K562 (cell line): ENCODE measurements at regions not wholly inside any gene's neighbourhood (a gene's known extent, or its start where the extent isn't known, plus 50 kb on each side); places are given as distances from the start of the nearest gene placed in this dataset.

Source experiments
- ATAC-seq: fragments of 200-7000 bp; cut with Tn5 transposase; 3 replicates; pipeline ENCODE4 v1.9.1; 2020; ENCODE audit warnings: moderate library complexity
- BruUV-seq: library from RNA; stranded (reverse); fragments of 400-500 nt; replicated peaks from 2 replicates; lab custom pipeline; 2021; lab: Mats Ljungman, UMichigan
- CTCF ChIA-PET: fragments of 300-600 bp; formaldehyde crosslinking; extraction: SDS; loops from one replicate; lab custom pipeline; 2021; ENCODE audit warnings: low intra/inter-chr PET ratio; lab: Yijun Ruan, JAX
- POLR2A ChIA-PET: fragments of 300-600, 350-650 bp; sonication (Branson Sonifier 250); formaldehyde crosslinking; extraction: SDS; loops from one replicate; lab custom pipeline; 2021; ENCODE audit warnings: antibody characterized with exemption, inconsistent platforms; lab: Yijun Ruan, JAX
- DNase-seq, 4 experiments: peaks; one replicate each; pipeline versions ENCODE4 v3.0.0 to v3.0.0-alpha.2; 2011 to 2018; ENCODE audit warnings: low spot score in 3 of 4, mixed read lengths in 3 of 4; ENCODE audit errors: extremely low read depth in 1 of 4
- FAIRE-seq: peaks from 2 replicates; lab custom pipeline; 2011; peaks lifted over from hg19 to GRCh38; lab: Jason Lieb, UNC
- H2AFZ ChIP-seq: 2 replicates; pipeline ENCODE4 v1.6.0; 2011; ENCODE audit warnings: low read depth, low read length, control low read depth, inconsistent platforms
- H3K27ac ChIP-seq: fragments of 200-600 bp; 3 replicates; pipeline ENCODE4 v1.8.0; 2011; ENCODE audit warnings: low read depth, mild to moderate bottlenecking, control low read depth, inconsistent platforms, low read length, moderate library complexity, mixed read lengths; ENCODE audit errors: extremely low read depth
- H3K27me3 ChIP-seq, 2 experiments: fragments of 300-600 bp in 1 of 2; 2 replicates in 1 of 2; 3 replicates in 1 of 2; pipeline versions ENCODE4 v1.6.0 to v1.8.0; 2011; ENCODE audit warnings: inconsistent platforms in 2 of 2, low read length in 2 of 2, mild to moderate bottlenecking in 1 of 2, mixed read lengths in 1 of 2, moderate library complexity in 1 of 2; ENCODE audit not compliant: control insufficient read depth in 2 of 2, insufficient read depth in 2 of 2
- H3K36me3 ChIP-seq: fragments of 300-600 bp; 3 replicates; pipeline ENCODE4 v1.8.0; 2011; ENCODE audit warnings: mild to moderate bottlenecking, low read length, inconsistent platforms; ENCODE audit not compliant: control insufficient read depth, insufficient read depth
- H3K4me1 ChIP-seq, 2 experiments: fragments of 200-600 bp in 1 of 2; replicated peaks in 1 of 2; 2 replicates in 1 of 2; 3 replicates in 1 of 2; pipeline versions ENCODE4 v1.5.1 to v1.8.0; 2011; ENCODE audit warnings: inconsistent platforms in 2 of 2, low read length in 2 of 2, mild to moderate bottlenecking in 1 of 2, mixed read lengths in 1 of 2, moderate library complexity in 1 of 2; ENCODE audit not compliant: control insufficient read depth in 2 of 2, insufficient read depth in 2 of 2
- H3K4me2 ChIP-seq: 2 replicates; pipeline ENCODE4 v1.6.1; 2011; ENCODE audit warnings: low read length, control low read depth, inconsistent platforms, mixed read lengths; ENCODE audit not compliant: insufficient read depth
- H3K4me3 ChIP-seq: fragments of 200-600 bp; sonication (generic), shearing (Covaris generic); 2 replicates; pipeline ENCODE4 v1.5.1; 2016; ENCODE audit warnings: control low read depth, inconsistent platforms
- H3K79me2 ChIP-seq: fragments of 200-600 bp; 3 replicates; pipeline ENCODE4 v1.8.0; 2011; ENCODE audit warnings: low read length, inconsistent platforms; ENCODE audit not compliant: control insufficient read depth, insufficient read depth
- H3K9ac ChIP-seq, 2 experiments: 2 replicates each; pipeline versions ENCODE4 v1.6.0 to v1.6.1; 2011; ENCODE audit warnings: low read depth in 2 of 2, low read length in 2 of 2, control low read depth in 1 of 2, inconsistent platforms in 1 of 2, mild to moderate bottlenecking in 1 of 2, mixed read lengths in 1 of 2; ENCODE audit not compliant: insufficient read depth in 1 of 2
- H3K9me1 ChIP-seq: one replicate; pipeline ENCODE4 v1.6.0; 2011; ENCODE audit warnings: inconsistent platforms, mild to moderate bottlenecking, low read length, moderate library complexity; ENCODE audit not compliant: control insufficient read depth, insufficient read depth
- H3K9me3 ChIP-seq: replicated peaks from 2 replicates; pipeline ENCODE4 v1.5.1; 2011; ENCODE audit warnings: low read depth, low read length, inconsistent platforms; ENCODE audit not compliant: control insufficient read depth, insufficient read depth
- H4K20me1 ChIP-seq: replicated peaks from 2 replicates; pipeline ENCODE4 v1.6.1; 2011; ENCODE audit warnings: low read length, inconsistent platforms, mixed read lengths; ENCODE audit not compliant: control insufficient read depth, insufficient read depth
- ASH1L ChIP-seq: fragments of 450-650 bp; IDR thresholded peaks from 2 replicates; pipeline ENCODE4 v1.6.1; 2018; ENCODE audit warnings: borderline replicate concordance, mild to moderate bottlenecking, low read depth; ENCODE audit not compliant: partially characterized antibody
- ATF4 ChIP-seq: fragments of 450-650 bp; formaldehyde crosslinking; IDR thresholded peaks from 2 replicates; pipeline ENCODE4 v1.4.0; 2022; ENCODE audit warnings: mild to moderate bottlenecking, moderate library complexity
- CAMTA2 ChIP-seq: fragments of 250-450 bp; sonication (Bioruptor Pico); conservative IDR thresholded peaks from 2 replicates; pipeline ENCODE4 v1.5.1; 2022
- CBX3 ChIP-seq, 2 experiments: IDR thresholded peaks; 1 replicate in 1 of 2; 2 replicates in 1 of 2; pipeline ENCODE4 v1.6.1; 2012; ENCODE audit warnings: inconsistent platforms in 2 of 2, low read length in 2 of 2, borderline replicate concordance in 1 of 2, control low read depth in 1 of 2
- CHD4 ChIP-seq: fragments of 200-600 bp; sonication (generic); IDR thresholded peaks from 3 replicates; pipeline ENCODE4 v1.6.1; 2012; ENCODE audit warnings: low read depth, mild to moderate bottlenecking, mixed read lengths, low read length, inconsistent platforms; ENCODE audit not compliant: insufficient read depth, insufficient replicate concordance, poor library complexity, severe bottlenecking
- FOXM1 ChIP-seq, 2 experiments: fragments of 450-650 bp in 1 of 2; sonication (generic) in 1 of 2; formaldehyde crosslinking in 1 of 2; IDR thresholded peaks; 2 replicates each; pipeline versions ENCODE4 v1.6.1 to v1.9.0; 2017 to 2022; ENCODE audit warnings: low read depth in 2 of 2, mild to moderate bottlenecking in 2 of 2, missing genetic modification reagents in 1 of 2, moderate library complexity in 1 of 2
- MTA2 ChIP-seq: fragments of 450-650 bp; IDR thresholded peaks from 2 replicates; pipeline ENCODE4 v1.6.1; 2016; ENCODE audit warnings: low read depth
- PKNOX1 ChIP-seq: fragments of 450-650 bp; IDR thresholded peaks from 2 replicates; pipeline ENCODE4 v1.6.1; 2016
- PYGO2 ChIP-seq: fragments of 450-650 bp; IDR thresholded peaks from 2 replicates; pipeline ENCODE4 v1.6.1; 2016; ENCODE audit warnings: mild to moderate bottlenecking, missing genetic modification characterization, moderate library complexity, missing compliant biosample characterization
- SIN3A ChIP-seq, 2 experiments: fragments of 150-350 bp in 1 of 2; IDR thresholded peaks; 2 replicates each; pipeline ENCODE4 v1.6.1; 2011 to 2016; ENCODE audit warnings: borderline replicate concordance in 2 of 2, low read depth in 2 of 2, low read length in 2 of 2, mild to moderate bottlenecking in 2 of 2, moderate library complexity in 2 of 2; ENCODE audit not compliant: control insufficient read depth in 1 of 2
- TCF7 ChIP-seq: sonication (generic); IDR thresholded peaks from 2 replicates; pipeline ENCODE4 v1.6.1; 2016; ENCODE audit warnings: antibody characterized with exemption, borderline replicate concordance
- ZBTB8A ChIP-seq: fragments of 450-650 bp; IDR thresholded peaks from 2 replicates; pipeline ENCODE4 v1.6.1; 2018; ENCODE audit warnings: mild to moderate bottlenecking, moderate library complexity; ENCODE audit not compliant: partially characterized antibody
- ZNF184 ChIP-seq: sonication (generic); formaldehyde crosslinking; IDR thresholded peaks from 2 replicates; pipeline ENCODE4 v1.5.0; 2020; ENCODE audit warnings: missing genetic modification reagents
- ZNF217 ChIP-seq: sonication (generic); formaldehyde crosslinking; IDR thresholded peaks from 2 replicates; pipeline ENCODE4 v1.8.0; 2022; ENCODE audit warnings: mild to moderate bottlenecking, missing genetic modification reagents
- ZNF518B ChIP-seq: fragments of 250-450 bp; sonication (Bioruptor Pico); IDR thresholded peaks from 2 replicates; pipeline ENCODE4 v1.5.0; 2021; ENCODE audit warnings: mild to moderate bottlenecking, moderate library complexity
- ZNF551 ChIP-seq: fragments of 250-450 bp; sonication (Bioruptor Pico); IDR thresholded peaks from 2 replicates; pipeline ENCODE4 v1.5.0; 2021; ENCODE audit warnings: mild to moderate bottlenecking, moderate library complexity
- ZNF695 ChIP-seq: fragments of 450-650 bp; formaldehyde crosslinking; IDR thresholded peaks from 2 replicates; pipeline ENCODE4 v1.4.0; 2020; ENCODE audit warnings: mild to moderate bottlenecking, moderate library complexity
- WGBS: fragments of 100-300 bp; shearing (Covaris generic); methylation state at CpG from one replicate; pipeline ENCODE4 v1.1.6; 2016; ENCODE audit warnings: low coverage, mixed read lengths; ENCODE audit not compliant: insufficient coverage; ENCODE audit errors: missing lambda C conversion rate; 5-methylcytosine and 5-hydroxymethylcytosine counted together
- in situ Hi-C: fragments of 300-500 bp; cut with MboI; formaldehyde crosslinking; loops from 4 replicates; pipeline ENCODE4 v1.15.0; 2018; ENCODE audit warnings: inconsistent platforms, mixed read lengths
- intact Hi-C: fragments of 100-400 bp; cut with micrococcal nuclease; formaldehyde crosslinking; loops from 2 replicates; pipeline ENCODE4 v1.14.2; 2022

GRCh38 chr20:62568045-62568389, 74.3 kb upstream of the SLCO4A1 start:
- peaks cover 35 to 84% of the 10 kb centered on the region in 2 experiments for H3K27me3 ChIP-seq
- FAIRE-seq, result no peak

More at GRCh38 chr20:62568045-62568389, 74.3 kb upstream of the SLCO4A1 start:
- Histone ChIP-seq H3K4me2 (no peak overlapping the region), H4K20me1 (peaks cover 22% of the 10 kb centered on the region), H3K36me3 (no peaks in the 10 kb centered on the region), H3K27ac (no peak overlapping the region), H2AFZ (no peak overlapping the region), H3K79me2 (no peaks in the 10 kb centered on the region), H3K9me1 (no peaks in the 10 kb centered on the region), H3K4me3 (no peak overlapping the region), H3K9ac (no peak overlapping the region), H3K4me1 (peaks cover 3 to 49% of the 10 kb centered on the region in 2 experiments; a peak in 3 of 5 replicates), H3K9me3 (0 out of 2 replicates have a peak, but pooled peaks cover 2% of the 10 kb centered on the region)
- DNase-seq (no peak), ATAC-seq (no peak)
- in situ Hi-C loops, result no loop called here
- BruUV-seq, result no TSS peak
- POLR2A ChIA-PET, result no interaction called here
- CTCF ChIA-PET, result no interaction called here
- 7% methylated on average over 5 of the region's 8 CpGs for WGBS
- TF ChIP-seq ZNF518B (CRISPR knock-in tag), result no peak
- no peak for TF ChIP-seq TCF7
- TF ChIP-seq SIN3A (IDR thresholded peaks at IDR 0.05; ENCODE audit: borderline replicate concordance in 2 of 2, control insufficient read depth in 1 of 2, low read depth in 2 of 2, low read length in 2 of 2), result no peak
- no peak for TF ChIP-seq CAMTA2
- TF ChIP-seq ASH1L, result no peak
- no peak for TF ChIP-seq ZNF551 (CRISPR knock-in tag)
- no peak for TF ChIP-seq CBX3 (IDR thresholded peaks at IDR 0.05; ENCODE audit: borderline replicate concordance in 1 of 2, low read length in 2 of 2)
- TF ChIP-seq MTA2, result no peak
- TF ChIP-seq ZNF184 (CRISPR knock-in tag), result no peak
- TF ChIP-seq FOXM1 (IDR thresholded peaks at IDR 0.05; ENCODE audit: low read depth), result no peak
- TF ChIP-seq FOXM1 (CRISPR knock-in tag; IDR thresholded peaks at IDR 0.05; ENCODE audit: low read depth), result no peak
- TF ChIP-seq ZNF217 (CRISPR knock-in tag), result no peak
- no peak for TF ChIP-seq ATF4 (CRISPR knock-in tag)
- TF ChIP-seq ZBTB8A, result no peak
- TF ChIP-seq PYGO2 (tag), result no peak
- no peak for TF ChIP-seq ZNF695
- TF ChIP-seq CHD4, result no peak
- TF ChIP-seq PKNOX1, result no peak
- intact Hi-C loops, result no loop called here
